PFSK-1 (cell line): ENCODE measurements at regions not wholly inside any gene's neighbourhood (a gene's known extent, or its start where the extent isn't known, plus 50 kb on each side); places are given as distances from the start of the nearest gene placed in this dataset.

Source experiments
- REST ChIP-seq, 2 experiments: IDR thresholded peaks; 2 replicates each; pipeline versions ENCODE4 v1.6.1 to v1.8.0; 2011 to 2012; ENCODE audit warnings: low read depth in 2 of 2, low read length in 2 of 2, control low read depth in 1 of 2, inconsistent platforms in 1 of 2, mild to moderate bottlenecking in 1 of 2, moderate library complexity in 1 of 2; ENCODE audit not compliant: insufficient read depth in 1 of 2
- TAF1 ChIP-seq: IDR thresholded peaks from 2 replicates; pipeline ENCODE4 v1.6.1; 2012; ENCODE audit warnings: low read length, control low read depth, borderline replicate concordance; ENCODE audit not compliant: insufficient read depth

- TF ChIP-seq REST (IDR thresholded peaks at IDR 0.05; ENCODE audit: insufficient read depth in 1 of 2, low read depth in 2 of 2, low read length in 2 of 2), result no peak
- TF ChIP-seq TAF1, result no peak
Observed at GRCh38 chr2:105683011-105683492, 61.7 kb upstream of the NCK2 start.
